ENCODE measurements at regions not wholly inside any gene's neighbourhood (a gene's known extent, or its start where the extent isn't known, plus 50 kb on each side); places are given as distances from the start of the nearest gene placed in this dataset.

- TF ChIP-seq, protein P1, sequence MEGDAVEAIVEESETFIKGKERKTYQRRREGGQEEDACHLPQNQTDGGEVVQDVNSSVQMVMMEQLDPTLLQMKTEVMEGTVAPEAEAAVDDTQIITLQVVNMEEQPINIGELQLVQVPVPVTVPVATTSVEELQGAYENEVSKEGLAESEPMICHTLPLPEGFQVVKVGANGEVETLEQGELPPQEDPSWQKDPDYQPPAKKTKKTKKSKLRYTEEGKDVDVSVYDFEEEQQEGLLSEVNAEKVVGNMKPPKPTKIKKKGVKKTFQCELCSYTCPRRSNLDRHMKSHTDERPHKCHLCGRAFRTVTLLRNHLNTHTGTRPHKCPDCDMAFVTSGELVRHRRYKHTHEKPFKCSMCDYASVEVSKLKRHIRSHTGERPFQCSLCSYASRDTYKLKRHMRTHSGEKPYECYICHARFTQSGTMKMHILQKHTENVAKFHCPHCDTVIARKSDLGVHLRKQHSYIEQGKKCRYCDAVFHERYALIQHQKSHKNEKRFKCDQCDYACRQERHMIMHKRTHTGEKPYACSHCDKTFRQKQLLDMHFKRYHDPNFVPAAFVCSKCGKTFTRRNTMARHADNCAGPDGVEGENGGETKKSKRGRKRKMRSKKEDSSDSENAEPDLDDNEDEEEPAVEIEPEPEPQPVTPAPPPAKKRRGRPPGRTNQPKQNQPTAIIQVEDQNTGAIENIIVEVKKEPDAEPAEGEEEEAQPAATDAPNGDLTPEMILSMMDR (conservative IDR thresholded peaks at IDR 0.05; ENCODE audit: low read length), result no peak
- no peak for TF ChIP-seq EZH2phosphoT487 (IDR thresholded peaks at IDR 0.05; ENCODE audit: borderline replicate concordance)
Observed at GRCh38 chr15:93467337-93467736, 378.3 kb upstream of the RGMA start.

All from Loucy (cell line).